HCT116 (cell line): ENCODE measurements at regions not wholly inside any gene's neighbourhood (a gene's known extent, or its start where the extent isn't known, plus 50 kb on each side); places are given as distances from the start of the nearest gene placed in this dataset.

Experiments
- ATAC-seq: fragments of 200-7000 bp; cut with Tn5 transposase; 2 replicates; pipeline ENCODE4 v1.9.1; 2020; ENCODE audit warnings: mild to moderate bottlenecking, moderate library complexity
- BruUV-seq: library from RNA; stranded (reverse); fragments of 400-500 nt; replicated peaks from 2 replicates; lab custom pipeline; 2021; lab: Mats Ljungman, UMichigan
- CTCF ChIA-PET: fragments of 300-600 bp; sonication (Branson Sonifier 250); formaldehyde crosslinking; loops from one replicate; lab custom pipeline; 2021; ENCODE audit warnings: antibody characterized with exemption; lab: Charles Lee
- POLR2A ChIA-PET: fragments of 300-600, 350-600 bp; sonication (Branson Sonifier 250); formaldehyde crosslinking; loops from one replicate; lab custom pipeline; 2021; ENCODE audit warnings: antibody characterized with exemption; lab: Charles Lee
- RAD21 ChIA-PET, 2 experiments: fragments of 300-600 bp; sonication (Branson Sonifier 250); formaldehyde crosslinking; loops; one replicate each; lab custom pipeline; 2023; ENCODE audit warnings: low total read pairs in 2 of 2; ENCODE audit not compliant: uncharacterized antibody in 2 of 2, unreplicated experiment in 2 of 2, low non-redundant PET in 1 of 2; lab: Charles Lee
- DNase-seq: peaks from one replicate; pipeline ENCODE4 v3.0.0-alpha.2; 2010; ENCODE audit warnings: low read depth, low spot score
- H2AFZ ChIP-seq: fragments of 200-600 bp; shearing (Covaris generic), sonication (generic); 2 replicates; pipeline ENCODE4 v1.6.1; 2017; ENCODE audit warnings: low read depth, mixed run types, mixed read lengths, antibody characterized with exemption, low read length; ENCODE audit not compliant: poor library complexity, severe bottlenecking
- H3K27ac ChIP-seq: 2 replicates; pipeline ENCODE4 v1.5.1; 2012; ENCODE audit warnings: low read depth, low read length
- H3K27me3 ChIP-seq: fragments of 200-600 bp; sonication (generic); 2 replicates; pipeline ENCODE4 v1.6.1; 2016; ENCODE audit warnings: mixed run types, low read length, mixed read lengths; ENCODE audit not compliant: insufficient read depth
- H3K36me3 ChIP-seq, 2 experiments: fragments of 200-500 bp in 1 of 2; fragments of 200-600 bp in 1 of 2; sonication (Bioruptor generic) in 1 of 2; sonication (generic) in 1 of 2; 2 replicates each; pipeline versions ENCODE4 v1.5.1 to v1.6.1; 2014 to 2016; ENCODE audit warnings: low read length in 2 of 2, inconsistent platforms in 1 of 2, mixed read lengths in 1 of 2, mixed run types in 1 of 2; ENCODE audit not compliant: insufficient read depth in 2 of 2, control insufficient read depth in 1 of 2
- H3K4me1 ChIP-seq, 2 experiments: fragments of 200-600 bp in 1 of 2; sonication (generic) in 1 of 2; 2 replicates each; pipeline versions ENCODE4 v1.5.1 to v1.6.1; 2012 to 2017; ENCODE audit warnings: low read length in 2 of 2, inconsistent platforms in 1 of 2, mild to moderate bottlenecking in 1 of 2, mixed read lengths in 1 of 2, mixed run types in 1 of 2, moderate library complexity in 1 of 2; ENCODE audit not compliant: insufficient read depth in 2 of 2, control insufficient read depth in 1 of 2
- H3K4me2 ChIP-seq: fragments of 200-600 bp; sonication (generic); 2 replicates; pipeline ENCODE4 v1.6.1; 2017; ENCODE audit warnings: mixed run types, low read length, mixed read lengths
- H3K4me3 ChIP-seq, 2 experiments: fragments of 200-600 bp in 1 of 2; sonication (generic) in 1 of 2; replicated peaks in 1 of 2; 2 replicates each; pipeline ENCODE4 v1.5.1; 2011 to 2016; ENCODE audit warnings: low read length in 2 of 2, control low read depth in 1 of 2, low read depth in 1 of 2, mild to moderate bottlenecking in 1 of 2, mixed read lengths in 1 of 2, mixed run types in 1 of 2
- H3K79me2 ChIP-seq: fragments of 200-600 bp; sonication (generic); 2 replicates; pipeline ENCODE4 v1.6.1; 2017; ENCODE audit warnings: mild to moderate bottlenecking, mixed run types, low read length, moderate library complexity, mixed read lengths; ENCODE audit not compliant: insufficient read depth
- H3K9ac ChIP-seq: fragments of 200-600 bp; sonication (generic); 2 replicates; pipeline ENCODE4 v1.6.1; 2016; ENCODE audit warnings: low read length, mixed read lengths
- H3K9me2 ChIP-seq: fragments of 200-600 bp; sonication (generic), shearing (Covaris generic); 2 replicates; pipeline ENCODE4 v1.6.1; 2017; ENCODE audit warnings: mixed run types, mild to moderate bottlenecking, moderate library complexity; ENCODE audit not compliant: insufficient read depth
- H3K9me3 ChIP-seq, 2 experiments: fragments of 200-500 bp in 1 of 2; fragments of 200-600 bp in 1 of 2; sonication (Bioruptor generic) in 1 of 2; sonication (generic) in 1 of 2; 2 replicates each; pipeline ENCODE4 v1.6.1; 2014 to 2017; ENCODE audit warnings: low read length in 2 of 2, mixed read lengths in 2 of 2, inconsistent platforms in 1 of 2, low read depth in 1 of 2, mild to moderate bottlenecking in 1 of 2, mixed run types in 1 of 2, moderate library complexity in 1 of 2; ENCODE audit not compliant: control insufficient read depth in 1 of 2, insufficient read depth in 1 of 2
- H4K20me1 ChIP-seq: fragments of 200-600 bp; sonication (generic), shearing (Covaris generic); 2 replicates; pipeline ENCODE4 v1.6.1; 2017; ENCODE audit warnings: mixed run types, mild to moderate bottlenecking, moderate library complexity; ENCODE audit not compliant: insufficient read depth
- ELF1 ChIP-seq: IDR thresholded peaks from 2 replicates; pipeline ENCODE4 v1.6.1; 2012; ENCODE audit warnings: low read depth, borderline replicate concordance
- FOSL1 ChIP-seq: IDR thresholded peaks from 2 replicates; pipeline ENCODE4 v1.6.1; 2012; ENCODE audit warnings: low read depth
- JUND ChIP-seq: IDR thresholded peaks from 2 replicates; pipeline ENCODE4 v1.6.1; 2012
- POLR2A ChIP-seq: IDR thresholded peaks from 2 replicates; pipeline ENCODE4 v1.7.0; 2011; ENCODE audit warnings: borderline replicate concordance; ENCODE audit not compliant: insufficient read depth, insufficient read length; ENCODE audit errors: extremely low read depth
- POLR2AphosphoS5 ChIP-seq: IDR thresholded peaks from 2 replicates; pipeline ENCODE4 v1.6.1; 2011; ENCODE audit warnings: mild to moderate bottlenecking, low read depth, low read length, moderate library complexity
- RAD21 ChIP-seq: IDR thresholded peaks from 2 replicates; pipeline ENCODE4 v1.6.1; 2012; ENCODE audit warnings: low read depth, mild to moderate bottlenecking
- SIN3A ChIP-seq: IDR thresholded peaks from 2 replicates; pipeline ENCODE4 v1.6.1; 2012; ENCODE audit warnings: low read depth
- SP1 ChIP-seq: IDR thresholded peaks from 2 replicates; pipeline ENCODE4 v1.6.1; 2012; ENCODE audit warnings: low read depth
- SRF ChIP-seq: IDR thresholded peaks from 2 replicates; pipeline ENCODE4 v1.6.1; 2012; ENCODE audit warnings: low read depth
- TCF7L2 ChIP-seq: IDR thresholded peaks from 2 replicates; pipeline ENCODE4 v1.7.0; 2011; ENCODE audit warnings: borderline replicate concordance, inconsistent platforms; ENCODE audit not compliant: insufficient read depth, insufficient read length; ENCODE audit errors: extremely low read depth
- YY1 ChIP-seq: IDR thresholded peaks from 2 replicates; pipeline ENCODE4 v1.6.1; 2011; ENCODE audit warnings: low read length, low read depth, moderate library complexity, mild to moderate bottlenecking; ENCODE audit not compliant: insufficient replicate concordance; ENCODE audit errors: extremely low read depth
- ZFX ChIP-seq: fragments of 450-650 bp; IDR thresholded peaks from 2 replicates; pipeline ENCODE4 v1.6.1; 2017
- ZNF274 ChIP-seq: fragments of 200-500 bp; sonication (Bioruptor generic); IDR thresholded peaks from 2 replicates; pipeline ENCODE4 v1.6.1; 2014; ENCODE audit warnings: mild to moderate bottlenecking, low read depth, low read length, inconsistent platforms
- intact Hi-C: fragments of 100-400 bp; cut with micrococcal nuclease; formaldehyde crosslinking; loops from 2 replicates; pipeline ENCODE4 v1.10.0; 2022
- TF ChIP-seq, protein P1 (sequence below): IDR thresholded peaks from 2 replicates; pipeline ENCODE4 v1.6.1; 2012; ENCODE audit warnings: low read depth
- TF ChIP-seq, protein P2 (sequence below): IDR thresholded peaks from 2 replicates; pipeline ENCODE4 v1.6.1; 2011; ENCODE audit warnings: mild to moderate bottlenecking, low read length, moderate library complexity; ENCODE audit not compliant: insufficient replicate concordance; ENCODE audit errors: extremely low read depth
- TF ChIP-seq, protein P3 (sequence below): IDR thresholded peaks from 2 replicates; pipeline ENCODE4 v1.6.1; 2012

DNA sequence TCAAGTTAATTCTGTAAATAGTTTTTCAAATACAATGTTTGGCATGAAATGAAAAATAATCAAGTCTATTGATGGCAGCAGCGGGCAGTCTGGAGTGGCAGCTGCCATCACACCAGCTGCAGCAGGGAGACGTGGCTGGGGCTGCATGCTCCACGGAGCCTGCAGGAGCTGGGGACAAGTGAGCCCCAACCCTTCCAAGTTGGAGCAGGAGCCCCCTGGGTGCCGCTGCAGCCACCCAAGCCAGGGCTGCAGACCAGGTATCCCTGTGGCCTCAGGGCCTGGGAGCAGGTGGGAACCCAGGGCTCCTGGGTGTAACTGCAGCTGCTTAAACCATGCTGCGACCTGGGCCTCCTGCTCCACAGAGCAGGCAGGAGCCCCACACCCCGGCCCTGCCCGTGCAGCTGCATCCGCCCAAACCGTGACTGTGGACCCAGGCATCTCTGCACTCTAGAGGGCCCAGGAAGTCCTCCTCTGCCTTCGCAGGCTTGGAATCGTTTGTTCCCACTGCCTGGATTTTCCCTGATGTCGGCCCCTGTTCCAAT is 257.4 kb downstream of the PLOD2 start:
- H3K79me2 ChIP-seq, result no peaks in the 10 kb centered on the region
- no peak overlapping the region for H3K4me3 ChIP-seq
- BruUV-seq, result no TSS peak
- TF ChIP-seq YY1, result no peak
- H3K4me1 ChIP-seq, result no peaks in the 10 kb centered on the region
- H4K20me1 ChIP-seq, result no peaks in the 10 kb centered on the region
- H3K4me2 ChIP-seq, result no peak overlapping the region
- no peak overlapping the region for H2AFZ ChIP-seq
- ChIA-PET RAD21 (no interaction called here), POLR2A (no interaction called here), CTCF (no interaction called here)
- no peak overlapping the region for H3K27ac ChIP-seq
- H3K9me2 ChIP-seq, result no peaks in the 10 kb centered on the region
- no peak for ATAC-seq
- intact Hi-C loops, result no loop called here
- DNase-seq, result no peak
- H3K9me3 ChIP-seq, result no peaks in the 10 kb centered on the region
- no peaks in the 10 kb centered on the region for H3K36me3 ChIP-seq
- H3K27me3 ChIP-seq, result no peaks in the 10 kb centered on the region
- H3K9ac ChIP-seq, result no peak overlapping the region

GRCh38 chr3:145904138-145904537 is 256.8 kb downstream of the PLOD2 start:
- Histone ChIP-seq H3K9me3 (no peaks in the 10 kb centered on the region), H3K27me3 (no peaks in the 10 kb centered on the region), H3K4me1 (no peaks in the 10 kb centered on the region), H3K9ac (no peak overlapping the region), H3K79me2 (no peaks in the 10 kb centered on the region), H4K20me1 (no peaks in the 10 kb centered on the region), H3K4me2 (no peak overlapping the region), H3K36me3 (no peaks in the 10 kb centered on the region), H3K27ac (no peak overlapping the region), H2AFZ (no peak overlapping the region), H3K4me3 (no peak overlapping the region), H3K9me2 (no peaks in the 10 kb centered on the region)
- ATAC-seq, result no peak
- TF ChIP-seq, protein P1, sequence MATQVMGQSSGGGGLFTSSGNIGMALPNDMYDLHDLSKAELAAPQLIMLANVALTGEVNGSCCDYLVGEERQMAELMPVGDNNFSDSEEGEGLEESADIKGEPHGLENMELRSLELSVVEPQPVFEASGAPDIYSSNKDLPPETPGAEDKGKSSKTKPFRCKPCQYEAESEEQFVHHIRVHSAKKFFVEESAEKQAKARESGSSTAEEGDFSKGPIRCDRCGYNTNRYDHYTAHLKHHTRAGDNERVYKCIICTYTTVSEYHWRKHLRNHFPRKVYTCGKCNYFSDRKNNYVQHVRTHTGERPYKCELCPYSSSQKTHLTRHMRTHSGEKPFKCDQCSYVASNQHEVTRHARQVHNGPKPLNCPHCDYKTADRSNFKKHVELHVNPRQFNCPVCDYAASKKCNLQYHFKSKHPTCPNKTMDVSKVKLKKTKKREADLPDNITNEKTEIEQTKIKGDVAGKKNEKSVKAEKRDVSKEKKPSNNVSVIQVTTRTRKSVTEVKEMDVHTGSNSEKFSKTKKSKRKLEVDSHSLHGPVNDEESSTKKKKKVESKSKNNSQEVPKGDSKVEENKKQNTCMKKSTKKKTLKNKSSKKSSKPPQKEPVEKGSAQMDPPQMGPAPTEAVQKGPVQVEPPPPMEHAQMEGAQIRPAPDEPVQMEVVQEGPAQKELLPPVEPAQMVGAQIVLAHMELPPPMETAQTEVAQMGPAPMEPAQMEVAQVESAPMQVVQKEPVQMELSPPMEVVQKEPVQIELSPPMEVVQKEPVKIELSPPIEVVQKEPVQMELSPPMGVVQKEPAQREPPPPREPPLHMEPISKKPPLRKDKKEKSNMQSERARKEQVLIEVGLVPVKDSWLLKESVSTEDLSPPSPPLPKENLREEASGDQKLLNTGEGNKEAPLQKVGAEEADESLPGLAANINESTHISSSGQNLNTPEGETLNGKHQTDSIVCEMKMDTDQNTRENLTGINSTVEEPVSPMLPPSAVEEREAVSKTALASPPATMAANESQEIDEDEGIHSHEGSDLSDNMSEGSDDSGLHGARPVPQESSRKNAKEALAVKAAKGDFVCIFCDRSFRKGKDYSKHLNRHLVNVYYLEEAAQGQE, result no peak
- TF ChIP-seq ELF1 (no peak), SP1 (no peak), ZFX (no peak), SRF (no peak), ZNF274 (no peak), YY1 (no peak), POLR2A (no peak), SIN3A (no peak), FOSL1 (no peak), TCF7L2 (no peak), JUND (no peak), POLR2AphosphoS5 (no peak), RAD21 (no peak)
- TF ChIP-seq, protein P2, sequence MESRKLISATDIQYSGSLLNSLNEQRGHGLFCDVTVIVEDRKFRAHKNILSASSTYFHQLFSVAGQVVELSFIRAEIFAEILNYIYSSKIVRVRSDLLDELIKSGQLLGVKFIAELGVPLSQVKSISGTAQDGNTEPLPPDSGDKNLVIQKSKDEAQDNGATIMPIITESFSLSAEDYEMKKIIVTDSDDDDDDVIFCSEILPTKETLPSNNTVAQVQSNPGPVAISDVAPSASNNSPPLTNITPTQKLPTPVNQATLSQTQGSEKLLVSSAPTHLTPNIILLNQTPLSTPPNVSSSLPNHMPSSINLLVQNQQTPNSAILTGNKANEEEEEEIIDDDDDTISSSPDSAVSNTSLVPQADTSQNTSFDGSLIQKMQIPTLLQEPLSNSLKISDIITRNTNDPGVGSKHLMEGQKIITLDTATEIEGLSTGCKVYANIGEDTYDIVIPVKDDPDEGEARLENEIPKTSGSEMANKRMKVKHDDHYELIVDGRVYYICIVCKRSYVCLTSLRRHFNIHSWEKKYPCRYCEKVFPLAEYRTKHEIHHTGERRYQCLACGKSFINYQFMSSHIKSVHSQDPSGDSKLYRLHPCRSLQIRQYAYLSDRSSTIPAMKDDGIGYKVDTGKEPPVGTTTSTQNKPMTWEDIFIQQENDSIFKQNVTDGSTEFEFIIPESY, result no peak
- TF ChIP-seq, protein P3, sequence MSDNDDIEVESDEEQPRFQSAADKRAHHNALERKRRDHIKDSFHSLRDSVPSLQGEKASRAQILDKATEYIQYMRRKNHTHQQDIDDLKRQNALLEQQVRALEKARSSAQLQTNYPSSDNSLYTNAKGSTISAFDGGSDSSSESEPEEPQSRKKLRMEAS, result no peak
- DNase-seq, result no peak
- POLR2A ChIA-PET, result no interaction called here
- CTCF ChIA-PET, result no interaction called here
- intact Hi-C loops, result no loop called here
- BruUV-seq, result no TSS peak
- RAD21 ChIA-PET, result no interaction called here
